SK-N-SH (cell line): ENCODE measurements at regions not wholly inside any gene's neighbourhood (a gene's known extent, or its start where the extent isn't known, plus 50 kb on each side); places are given as distances from the start of the nearest gene placed in this dataset.

Source experiments
- CTCF ChIA-PET: fragments of 300-600, 350-600 bp; formaldehyde crosslinking; extraction: SDS; loops from one replicate; lab custom pipeline; 2021; lab: Yijun Ruan, JAX
- POLR2A ChIA-PET: fragments of 350-600 bp; sonication (Branson Sonifier 250); formaldehyde crosslinking; extraction: SDS; loops from one replicate; lab custom pipeline; 2020; ENCODE audit warnings: antibody characterized with exemption, inconsistent platforms; lab: Yijun Ruan, JAX
- DNase-seq: peaks from one replicate; pipeline ENCODE4 v3.0.0; 2012
- H2AFZ ChIP-seq: fragments of 200-600 bp; sonication (generic); 2 replicates; pipeline ENCODE4 v1.8.1; 2016; ENCODE audit warnings: antibody characterized with exemption, mild to moderate bottlenecking, low read depth
- H3F3A ChIP-seq: fragments of 200-600 bp; sonication (generic); replicated peaks from 2 replicates; pipeline ENCODE3; 2016; ENCODE audit warnings: antibody characterized with exemption, mild to moderate bottlenecking; ENCODE audit not compliant: insufficient read depth
- H3K27ac ChIP-seq, 2 experiments: fragments of 200-500 bp in 1 of 2; fragments of 200-600 bp in 1 of 2; sonication (Bioruptor generic) in 1 of 2; sonication (generic), shearing (Covaris generic) in 1 of 2; 2 replicates each; pipeline versions ENCODE4 v1.5.1 to v1.6.1; 2014 to 2016; ENCODE audit warnings: low read depth in 2 of 2, inconsistent platforms in 1 of 2, low read length in 1 of 2, mild to moderate bottlenecking in 1 of 2, mixed read lengths in 1 of 2
- H3K27me3 ChIP-seq: fragments of 200-600 bp; sonication (generic), shearing (Covaris generic); 2 replicates; pipeline ENCODE4 v1.6.1; 2016; ENCODE audit warnings: mixed run types; ENCODE audit not compliant: insufficient read depth
- H3K36me3 ChIP-seq, 2 experiments: fragments of 200-500 bp in 1 of 2; fragments of 200-600 bp in 1 of 2; sonication (Bioruptor generic) in 1 of 2; sonication (generic) in 1 of 2; replicated peaks in 1 of 2; 2 replicates each; pipeline versions ENCODE3 to v1.5.1; 2014 to 2016; ENCODE audit warnings: low read length in 1 of 2, mild to moderate bottlenecking in 1 of 2; ENCODE audit not compliant: insufficient read depth in 2 of 2, control insufficient read depth in 1 of 2
- H3K4me1 ChIP-seq, 2 experiments: fragments of 200-500 bp in 1 of 2; fragments of 200-600 bp in 1 of 2; sonication (Bioruptor generic) in 1 of 2; sonication (generic), shearing (Covaris generic) in 1 of 2; 2 replicates each; pipeline versions ENCODE4 v1.5.1 to v1.6.1; 2014 to 2016; ENCODE audit warnings: low read depth in 1 of 2, low read length in 1 of 2, mixed run types in 1 of 2; ENCODE audit not compliant: insufficient read depth in 2 of 2, control insufficient read depth in 1 of 2
- H3K4me2 ChIP-seq: fragments of 200-600 bp; sonication (generic), shearing (Covaris generic); 2 replicates; pipeline ENCODE4 v1.6.1; 2017; ENCODE audit warnings: mixed run types
- H3K4me3 ChIP-seq, 2 experiments: fragments of 200-500 bp in 1 of 2; fragments of 200-600 bp in 1 of 2; sonication (Bioruptor generic) in 1 of 2; sonication (generic), shearing (Covaris generic) in 1 of 2; 2 replicates each; pipeline versions ENCODE4 v1.5.1 to v1.8.1; 2014 to 2016; ENCODE audit warnings: low read depth in 2 of 2, inconsistent platforms in 1 of 2, low read length in 1 of 2, mild to moderate bottlenecking in 1 of 2, mixed read lengths in 1 of 2, moderate library complexity in 1 of 2
- H3K79me2 ChIP-seq: fragments of 200-600 bp; sonication (generic); 2 replicates; pipeline ENCODE4 v1.8.1; 2017; ENCODE audit warnings: mild to moderate bottlenecking; ENCODE audit not compliant: insufficient read depth
- H3K9ac ChIP-seq: fragments of 200-600 bp; sonication (generic); 2 replicates; pipeline ENCODE4 v1.6.1; 2017; ENCODE audit warnings: mixed run types
- H3K9me2 ChIP-seq: fragments of 200-600 bp; sonication (generic); 2 replicates; pipeline ENCODE4 v1.6.1; 2017; ENCODE audit warnings: mixed run types
- H3K9me3 ChIP-seq: fragments of 200-600 bp; sonication (generic); 2 replicates; pipeline ENCODE4 v1.6.1; 2017; ENCODE audit warnings: mixed run types, mild to moderate bottlenecking, moderate library complexity
- H4K20me1 ChIP-seq: fragments of 200-600 bp; sonication (generic); 2 replicates; pipeline ENCODE4 v1.6.1; 2017; ENCODE audit warnings: mild to moderate bottlenecking, mixed run types; ENCODE audit not compliant: insufficient read depth
- CTCF ChIP-seq: fragments of 200-600 bp; sonication (generic); IDR thresholded peaks from 2 replicates; pipeline ENCODE4 v1.6.1; 2017; ENCODE audit warnings: antibody characterized with exemption, mild to moderate bottlenecking, moderate library complexity
- EP300 ChIP-seq, 2 experiments: IDR thresholded peaks; 2 replicates each; pipeline versions ENCODE4 v1.4.0 to v1.6.1; 2012; ENCODE audit warnings: borderline replicate concordance in 1 of 2, low read depth in 1 of 2, low read length in 1 of 2
- EZH2phosphoT487 ChIP-seq: fragments of 200-600 bp; sonication (generic); IDR thresholded peaks from 2 replicates; pipeline ENCODE4 v1.6.1; 2017; ENCODE audit warnings: low read depth, mixed run types, mild to moderate bottlenecking, antibody characterized with exemption, moderate library complexity, borderline replicate concordance
- FOSL2 ChIP-seq: IDR thresholded peaks from 2 replicates; pipeline ENCODE4 v1.4.0; 2012; ENCODE audit warnings: low read depth, mild to moderate bottlenecking, moderate library complexity, borderline replicate concordance
- GATA2 ChIP-seq: sonication (generic); formaldehyde crosslinking; IDR thresholded peaks from 2 replicates; pipeline ENCODE4 v1.5.0; 2020; ENCODE audit warnings: mild to moderate bottlenecking, missing genetic modification reagents
- JUND ChIP-seq: IDR thresholded peaks from 2 replicates; pipeline ENCODE4 v1.4.0; 2012
- MAX ChIP-seq: IDR thresholded peaks from 2 replicates; pipeline ENCODE4 v1.4.0; 2012; ENCODE audit warnings: low read depth
- MEF2A ChIP-seq: IDR thresholded peaks from 2 replicates; pipeline ENCODE4 v1.4.0; 2012; ENCODE audit warnings: low read depth, borderline replicate concordance
- MXI1 ChIP-seq: IDR thresholded peaks from 2 replicates; pipeline ENCODE4 v1.6.1; 2012; ENCODE audit warnings: mild to moderate bottlenecking, low read depth, low read length, improper control_type of control experiment
- NFIC ChIP-seq: IDR thresholded peaks from 2 replicates; pipeline ENCODE4 v1.4.0; 2012; ENCODE audit warnings: borderline replicate concordance
- NRF1 ChIP-seq: IDR thresholded peaks from 2 replicates; pipeline ENCODE4 v1.6.1; 2012; ENCODE audit warnings: low read depth, mild to moderate bottlenecking, low read length
- POLR2AphosphoS5 ChIP-seq: IDR thresholded peaks from 2 replicates; pipeline ENCODE4 v1.6.1; 2012; ENCODE audit warnings: low read depth, low read length
- RCOR1 ChIP-seq: fragments of 150-350 bp; IDR thresholded peaks from 2 replicates; pipeline ENCODE4 v1.6.1; 2017; ENCODE audit warnings: antibody characterized with exemption, low read length
- SMC3 ChIP-seq: IDR thresholded peaks from 2 replicates; pipeline ENCODE4 v1.6.1; 2012; ENCODE audit warnings: low read depth, low read length, improper control_type of control experiment
- TCF12 ChIP-seq: IDR thresholded peaks from 2 replicates; pipeline ENCODE4 v1.4.0; 2012
- TEAD4 ChIP-seq: IDR thresholded peaks from 2 replicates; pipeline ENCODE4 v1.4.0; 2012; ENCODE audit warnings: mild to moderate bottlenecking, borderline replicate concordance; ENCODE audit not compliant: insufficient read depth
- USF2 ChIP-seq: fragments of 150-350 bp; IDR thresholded peaks from 2 replicates; pipeline ENCODE4 v1.6.1; 2017; ENCODE audit warnings: antibody characterized with exemption, low read length, low read depth, borderline replicate concordance
- YY1 ChIP-seq: IDR thresholded peaks from 2 replicates; pipeline ENCODE4 v1.4.0; 2012; ENCODE audit warnings: low read depth, mild to moderate bottlenecking
- WGBS: methylation state at CpG from one replicate; pipeline ENCODE4 v1.1.6; 2017; ENCODE audit warnings: low lambda C conversion rate; 5-methylcytosine and 5-hydroxymethylcytosine counted together
- TF ChIP-seq, protein P1 (sequence below): IDR thresholded peaks from 2 replicates; pipeline ENCODE4 v1.4.0; 2012; ENCODE audit warnings: low read depth, borderline replicate concordance

DNA sequence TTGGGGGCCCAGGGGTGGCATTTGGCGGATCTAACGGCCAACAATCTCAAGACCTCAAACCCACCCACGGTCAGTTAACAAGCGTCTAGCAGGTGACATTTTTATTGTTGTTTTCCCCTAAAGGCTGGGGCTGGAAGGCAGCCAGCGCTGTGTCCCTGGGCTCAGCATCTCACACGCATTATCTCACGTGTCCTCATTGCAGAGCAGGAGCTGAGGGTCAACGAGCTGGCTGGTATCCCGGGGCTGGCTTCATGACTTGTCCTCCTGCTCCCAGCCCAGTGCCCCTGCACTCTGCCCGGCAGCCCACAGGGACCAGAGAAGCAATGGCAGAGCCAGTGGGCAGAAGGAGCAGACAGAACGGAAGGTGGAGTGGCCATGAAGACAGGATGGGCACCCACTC, 54.4 kb upstream of the TMEM273 start:
- ChIA-PET POLR2A (no interaction called here), CTCF (interaction anchor here (1.2 kb wide), 1 partner anchor 587 kb away, joined by 3 read pairs; no protein-coding TSS in a partner anchor)
- no peak overlapping the region for H3K4me3 ChIP-seq
- WGBS: 38% methylated on average over 11 of the region's 11 CpGs
- H3F3A ChIP-seq: no peaks in the 10 kb centered on the region
- no peaks in the 10 kb centered on the region for H3K79me2 ChIP-seq
- H2AFZ ChIP-seq: no peak overlapping the region
- TF ChIP-seq EP300 (IDR thresholded peaks at IDR 0.05; ENCODE audit: borderline replicate concordance in 1 of 2, low read depth in 1 of 2, low read length in 1 of 2) (no peak), MXI1 (no peak), USF2 (no peak), CTCF (no peak), MEF2A (no peak), MAX (no peak), FOSL2 (no peak), GATA2 (CRISPR knock-in tag) (no peak), NFIC (no peak), EZH2phosphoT487 (no peak), SMC3 (no peak), TCF12 (no peak), JUND (no peak), NRF1 (no peak), POLR2AphosphoS5 (no peak), YY1 (no peak), TEAD4 (no peak), RCOR1 (no peak)
- TF ChIP-seq, protein P1, sequence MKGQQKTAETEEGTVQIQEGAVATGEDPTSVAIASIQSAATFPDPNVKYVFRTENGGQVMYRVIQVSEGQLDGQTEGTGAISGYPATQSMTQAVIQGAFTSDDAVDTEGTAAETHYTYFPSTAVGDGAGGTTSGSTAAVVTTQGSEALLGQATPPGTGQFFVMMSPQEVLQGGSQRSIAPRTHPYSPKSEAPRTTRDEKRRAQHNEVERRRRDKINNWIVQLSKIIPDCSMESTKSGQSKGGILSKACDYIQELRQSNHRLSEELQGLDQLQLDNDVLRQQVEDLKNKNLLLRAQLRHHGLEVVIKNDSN: no peak
- TF ChIP-seq, all 33 proteins: peak for 0
- Histone ChIP-seq H3K36me3 (no peaks in the 10 kb centered on the region), H3K4me1 (peaks cover 0 to 7% of the 10 kb centered on the region in 2 experiments; a peak in 1 of 4 replicates), H3K27me3 (no peaks in the 10 kb centered on the region), H3K9me2 (no peaks in the 10 kb centered on the region), H3K4me2 (no peak overlapping the region), H4K20me1 (no peaks in the 10 kb centered on the region), H3K9me3 (no peaks in the 10 kb centered on the region), H3K9ac (no peak overlapping the region), H3K27ac (no peak overlapping the region)
- no peak for DNase-seq
